ENCODE measurements at regions not wholly inside any gene's neighbourhood (a gene's known extent, or its start where the extent isn't known, plus 50 kb on each side); places are given as distances from the start of the nearest gene placed in this dataset.
A peak's percentile ranks its signal among the peaks of the same experiment; 100 is the strongest.
"Not testable (repeated sequence)": the region's sequence is repeated elsewhere in the genome, so short reads cannot be mapped to it uniquely, and the experiment has no call there.

DNA sequence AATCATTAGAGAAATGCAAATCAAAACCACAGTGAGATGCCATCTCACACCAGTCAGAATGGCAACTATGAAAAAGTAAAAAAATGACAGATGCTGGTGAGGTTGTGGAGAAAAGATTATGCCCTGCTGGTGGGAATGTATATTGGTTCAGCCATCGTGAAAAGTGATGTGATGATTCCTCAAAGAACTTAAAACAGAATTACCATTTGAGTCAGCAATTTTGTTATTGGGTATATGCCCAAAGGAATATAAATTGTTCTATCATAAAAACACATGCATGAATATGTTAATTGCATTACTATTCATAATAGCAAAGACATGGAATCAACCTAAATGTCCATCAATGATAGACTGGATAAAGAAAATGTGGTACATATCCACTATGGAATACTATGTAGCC is 115.1 kb upstream of the OR4E1 start:
- TF ChIP-seq POLR2A (IDR thresholded peaks at IDR 0.05), result not testable (repeated sequence)
- TF ChIP-seq, protein P1, sequence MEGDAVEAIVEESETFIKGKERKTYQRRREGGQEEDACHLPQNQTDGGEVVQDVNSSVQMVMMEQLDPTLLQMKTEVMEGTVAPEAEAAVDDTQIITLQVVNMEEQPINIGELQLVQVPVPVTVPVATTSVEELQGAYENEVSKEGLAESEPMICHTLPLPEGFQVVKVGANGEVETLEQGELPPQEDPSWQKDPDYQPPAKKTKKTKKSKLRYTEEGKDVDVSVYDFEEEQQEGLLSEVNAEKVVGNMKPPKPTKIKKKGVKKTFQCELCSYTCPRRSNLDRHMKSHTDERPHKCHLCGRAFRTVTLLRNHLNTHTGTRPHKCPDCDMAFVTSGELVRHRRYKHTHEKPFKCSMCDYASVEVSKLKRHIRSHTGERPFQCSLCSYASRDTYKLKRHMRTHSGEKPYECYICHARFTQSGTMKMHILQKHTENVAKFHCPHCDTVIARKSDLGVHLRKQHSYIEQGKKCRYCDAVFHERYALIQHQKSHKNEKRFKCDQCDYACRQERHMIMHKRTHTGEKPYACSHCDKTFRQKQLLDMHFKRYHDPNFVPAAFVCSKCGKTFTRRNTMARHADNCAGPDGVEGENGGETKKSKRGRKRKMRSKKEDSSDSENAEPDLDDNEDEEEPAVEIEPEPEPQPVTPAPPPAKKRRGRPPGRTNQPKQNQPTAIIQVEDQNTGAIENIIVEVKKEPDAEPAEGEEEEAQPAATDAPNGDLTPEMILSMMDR (IDR thresholded peaks at IDR 0.05), result peak in 1 of 3 experiments; percentile 10
